MM.1S (cell line): ENCODE measurements at regions not wholly inside any gene's neighbourhood (a gene's known extent, or its start where the extent isn't known, plus 50 kb on each side); places are given as distances from the start of the nearest gene placed in this dataset.

Experiments
- CTCF ChIP-seq: fragments of 300-600 bp; sonication (generic); IDR thresholded peaks from 2 replicates; pipeline ENCODE4 v1.5.1; 2016; ENCODE audit warnings: antibody characterized with exemption, low read length, mixed read lengths
- EZH2phosphoT487 ChIP-seq: fragments of 300-600 bp; sonication (generic); IDR thresholded peaks from 2 replicates; pipeline ENCODE4 v1.6.1; 2018; ENCODE audit warnings: antibody characterized with exemption, low read length

- no peak for TF ChIP-seq EZH2phosphoT487
- TF ChIP-seq CTCF, result no peak
These were observed 84.7 kb upstream of the PCDH8 start for GRCh38 chr13:52933099-52933498.
